ENCODE measurements at regions not wholly inside any gene's neighbourhood (a gene's known extent, or its start where the extent isn't known, plus 50 kb on each side); places are given as distances from the start of the nearest gene placed in this dataset.

- TF ChIP-seq POLR2AphosphoS5 (IDR thresholded peaks at IDR 0.05; ENCODE audit: low read depth, low read length): no peak
- TF ChIP-seq CTCF (IDR thresholded peaks at IDR 0.05 in 2 of 3, conservative IDR thresholded peaks at IDR 0.05 in 1 of 3; ENCODE audit: borderline replicate concordance in 1 of 3, insufficient read depth in 1 of 3, low read depth in 2 of 3, low read length in 2 of 3): no peak
- no peak for TF ChIP-seq EZH2phosphoT487 (IDR thresholded peaks at IDR 0.05; ENCODE audit: borderline replicate concordance)
- TF ChIP-seq POLR2A (IDR thresholded peaks at IDR 0.05; ENCODE audit: borderline replicate concordance, extremely low read depth, insufficient read depth, insufficient read length): no peak
- TF ChIP-seq ZNF274 (IDR thresholded peaks at IDR 0.05; ENCODE audit: low read depth, low read length): no peak
- TF ChIP-seq REST (IDR thresholded peaks at IDR 0.05; ENCODE audit: low read depth): no peak
- TF ChIP-seq YY1 (IDR thresholded peaks at IDR 0.05; ENCODE audit: extremely low read depth, insufficient replicate concordance, low read depth, low read length): no peak
- no peak for TF ChIP-seq ELF1 (IDR thresholded peaks at IDR 0.05; ENCODE audit: borderline replicate concordance, low read depth)
- no peak for TF ChIP-seq ATF3 (IDR thresholded peaks at IDR 0.05)
- no peak for TF ChIP-seq SRF (IDR thresholded peaks at IDR 0.05; ENCODE audit: low read depth)
- no peak for TF ChIP-seq SIN3A (IDR thresholded peaks at IDR 0.05; ENCODE audit: low read depth)
- no peak for TF ChIP-seq FOSL1 (IDR thresholded peaks at IDR 0.05; ENCODE audit: low read depth)
- no peak for TF ChIP-seq ZBTB33 (IDR thresholded peaks at IDR 0.05; ENCODE audit: extremely low read depth, insufficient replicate concordance, low read length)
- no peak for TF ChIP-seq EZH2 (IDR thresholded peaks at IDR 0.05)
Observed at GRCh38 chr10:83555264-83555663, 584.0 kb upstream of the GHITM start.

All from HCT116 (cell line).